ENCODE measurements at regions not wholly inside any gene's neighbourhood (a gene's known extent, or its start where the extent isn't known, plus 50 kb on each side); places are given as distances from the start of the nearest gene placed in this dataset.
"Not testable (repeated sequence)": the region's sequence is repeated elsewhere in the genome, so short reads cannot be mapped to it uniquely, and the experiment has no call there.

DNA sequence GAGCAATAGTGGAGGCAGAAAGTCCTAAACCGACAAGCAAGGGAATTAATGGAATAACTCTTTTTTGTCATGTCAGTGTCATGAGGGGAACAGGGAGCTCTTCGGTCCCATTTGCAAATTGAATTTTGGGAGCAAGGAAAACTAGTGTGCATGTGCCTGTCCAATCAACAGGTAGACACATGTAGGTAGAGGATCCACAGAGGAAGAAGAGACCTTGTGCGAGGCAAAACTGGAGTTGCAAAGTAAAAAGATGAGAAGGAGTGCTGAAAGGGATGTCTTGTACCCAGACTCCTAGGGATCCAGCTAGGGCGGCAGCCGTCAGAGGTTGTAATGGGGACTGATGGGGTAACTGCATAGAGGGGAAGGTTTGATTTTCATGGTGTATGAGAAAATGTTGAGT, 156.8 kb upstream of the SNX2 start:
- TF ChIP-seq CTCF, POLR2AphosphoS5, POLR2A (IDR thresholded peaks at IDR 0.05): not testable (repeated sequence)

All from gastroesophageal sphincter (tissue), 3 donors.